H1 (cell line): ENCODE measurements at regions not wholly inside any gene's neighbourhood (a gene's known extent, or its start where the extent isn't known, plus 50 kb on each side); places are given as distances from the start of the nearest gene placed in this dataset.
A peak's percentile ranks its signal among the peaks of the same experiment; 100 is the strongest.

Experiments
- CTCF ChIA-PET: fragments of 300-600 bp; sonication (Branson Sonifier 250); formaldehyde crosslinking; loops from one replicate; lab custom pipeline; 2021; ENCODE audit not compliant: partially characterized antibody; lab: Charles Lee
- POLR2A ChIA-PET: fragments of 300-600 bp; sonication (Branson Sonifier 250); formaldehyde crosslinking; loops from one replicate; lab custom pipeline; 2021; ENCODE audit warnings: inconsistent platforms; ENCODE audit not compliant: partially characterized antibody; lab: Charles Lee
- DNase-seq, 2 experiments: peaks; one replicate each; pipeline versions ENCODE4 v3.0.0 to v3.0.0-alpha.2; 2010 to 2022; ENCODE audit warnings: low spot score in 2 of 2, low read depth in 1 of 2, mixed read lengths in 1 of 2
- FAIRE-seq: peaks from 2 replicates; lab custom pipeline; 2011; peaks lifted over from hg19 to GRCh38; lab: Jason Lieb, UNC
- H2AFZ ChIP-seq: 2 replicates; pipeline ENCODE4 v1.8.1; 2012; ENCODE audit warnings: low read length, inconsistent platforms
- H2AK5ac ChIP-seq: 2 replicates; pipeline ENCODE4 v1.6.1; 2013; ENCODE audit warnings: low read depth, low read length
- H2BK120ac ChIP-seq: replicated peaks from 2 replicates; pipeline ENCODE3; 2013; ENCODE audit warnings: low read depth, low read length, inconsistent platforms
- H2BK12ac ChIP-seq: 2 replicates; pipeline ENCODE4 v1.6.1; 2013; ENCODE audit warnings: low read depth, low read length
- H2BK15ac ChIP-seq: 2 replicates; pipeline ENCODE4 v1.6.1; 2013; ENCODE audit warnings: low read length
- H2BK20ac ChIP-seq: 2 replicates; pipeline ENCODE4 v1.6.1; 2013; ENCODE audit warnings: low read length
- H2BK5ac ChIP-seq: 2 replicates; pipeline ENCODE4 v1.6.1; 2013; ENCODE audit warnings: low read depth, low read length
- H3K14ac ChIP-seq: 2 replicates; pipeline ENCODE4 v1.6.1; 2013; ENCODE audit warnings: inconsistent platforms; ENCODE audit not compliant: insufficient read length
- H3K18ac ChIP-seq: 2 replicates; pipeline ENCODE4 v1.6.1; 2013; ENCODE audit warnings: low read length; ENCODE audit errors: extremely low read depth
- H3K23ac ChIP-seq: 2 replicates; pipeline ENCODE4 v1.6.1; 2013; ENCODE audit warnings: inconsistent platforms; ENCODE audit not compliant: insufficient read length
- H3K23me2 ChIP-seq: 2 replicates; pipeline ENCODE4 v1.6.1; 2013; ENCODE audit warnings: low read depth, low read length
- H3K27ac ChIP-seq: 2 replicates; pipeline ENCODE4 v1.6.1; 2011; ENCODE audit warnings: low read depth, low read length, inconsistent platforms
- H3K27me3 ChIP-seq, 4 experiments: replicated peaks in 1 of 4; 1 replicate in 1 of 4; 2 replicates in 3 of 4; pipeline versions ENCODE4 v1.6.1 to v1.8.1; 2011 to 2013; ENCODE audit warnings: low read length in 3 of 4, mild to moderate bottlenecking in 3 of 4, inconsistent platforms in 2 of 4, mixed read lengths in 2 of 4, moderate library complexity in 1 of 4; ENCODE audit not compliant: control insufficient read depth in 3 of 4, insufficient read depth in 3 of 4; ENCODE audit errors: extremely low read depth in 1 of 4
- H3K36me3 ChIP-seq, 4 experiments: 2 replicates each; pipeline versions ENCODE4 v1.6.1 to v1.8.1; 2011 to 2013; ENCODE audit warnings: mild to moderate bottlenecking in 4 of 4, low read length in 3 of 4, moderate library complexity in 2 of 4, control low read depth in 1 of 4, inconsistent platforms in 1 of 4; ENCODE audit not compliant: insufficient read depth in 4 of 4, control insufficient read depth in 2 of 4
- H3K4ac ChIP-seq: replicated peaks from 2 replicates; pipeline ENCODE3; 2013; ENCODE audit warnings: low read length, low read depth, mixed read lengths, inconsistent platforms; ENCODE audit not compliant: insufficient read length
- H3K4me1 ChIP-seq, 4 experiments: replicated peaks in 1 of 4; 1 replicate in 1 of 4; 2 replicates in 3 of 4; pipeline versions ENCODE4 v1.6.1 to v1.8.1; 2011 to 2013; ENCODE audit warnings: low read length in 3 of 4, inconsistent platforms in 2 of 4, mixed read lengths in 1 of 4; ENCODE audit not compliant: insufficient read depth in 4 of 4, control insufficient read depth in 3 of 4
- H3K4me2 ChIP-seq, 2 experiments: 2 replicates each; pipeline versions ENCODE4 v1.6.1 to v1.8.1; 2011 to 2013; ENCODE audit warnings: low read depth in 2 of 2, low read length in 2 of 2, control low read depth in 1 of 2, inconsistent platforms in 1 of 2, mild to moderate bottlenecking in 1 of 2; ENCODE audit not compliant: insufficient read depth in 1 of 2
- H3K4me3 ChIP-seq, 4 experiments: fragments of 200-600, 300-600 bp in 1 of 4; sonication (generic), shearing (Covaris generic), sonication (Bioruptor Twin) in 1 of 4; 2 replicates each; pipeline versions ENCODE4 v1.5.1 to v1.8.1; 2011 to 2016; ENCODE audit warnings: low read length in 4 of 4, low read depth in 3 of 4, control low read depth in 2 of 4, inconsistent platforms in 2 of 4, mild to moderate bottlenecking in 2 of 4, mixed read lengths in 1 of 4, moderate library complexity in 1 of 4; ENCODE audit not compliant: insufficient read depth in 2 of 4; ENCODE audit errors: extremely low read depth in 1 of 4
- H3K56ac ChIP-seq: replicated peaks from 2 replicates; pipeline ENCODE3; 2013; ENCODE audit warnings: low read depth, mild to moderate bottlenecking, mixed read lengths, low read length, inconsistent platforms; ENCODE audit not compliant: insufficient read length
- H3K79me1 ChIP-seq: 2 replicates; pipeline ENCODE4 v1.6.1; 2013; ENCODE audit warnings: low read depth, low read length, control low read depth
- H3K79me2 ChIP-seq, 2 experiments: 2 replicates each; pipeline versions ENCODE4 v1.6.1 to v1.8.1; 2012 to 2013; ENCODE audit warnings: low read length in 2 of 2, mild to moderate bottlenecking in 2 of 2, inconsistent platforms in 1 of 2; ENCODE audit not compliant: insufficient read depth in 2 of 2, control insufficient read depth in 1 of 2
- H3K9ac ChIP-seq, 4 experiments: replicated peaks in 1 of 4; 1 replicate in 1 of 4; 2 replicates in 3 of 4; pipeline versions ENCODE4 v1.6.1 to v1.8.1; 2011 to 2013; ENCODE audit warnings: low read depth in 3 of 4, low read length in 3 of 4, control low read depth in 2 of 4, mild to moderate bottlenecking in 2 of 4, moderate library complexity in 2 of 4, inconsistent platforms in 1 of 4; ENCODE audit errors: extremely low read depth in 1 of 4
- H3K9me3 ChIP-seq, 2 experiments: 2 replicates each; pipeline versions ENCODE4 v1.6.1 to v1.8.1; 2012 to 2013; ENCODE audit warnings: mild to moderate bottlenecking in 2 of 2, moderate library complexity in 2 of 2, control low read depth in 1 of 2, inconsistent platforms in 1 of 2, low read depth in 1 of 2, low read length in 1 of 2, mixed read lengths in 1 of 2; ENCODE audit not compliant: insufficient read depth in 2 of 2
- H4K20me1 ChIP-seq, 2 experiments: replicated peaks in 1 of 2; 2 replicates each; pipeline versions ENCODE3 to v1.8.1; 2011 to 2013; ENCODE audit warnings: inconsistent platforms in 2 of 2, low read length in 2 of 2, mild to moderate bottlenecking in 1 of 2; ENCODE audit not compliant: insufficient read depth in 2 of 2, control insufficient read depth in 1 of 2
- H4K5ac ChIP-seq: 2 replicates; pipeline ENCODE4 v1.6.1; 2013; ENCODE audit warnings: low read length, low read depth, mixed read lengths, inconsistent platforms; ENCODE audit not compliant: insufficient read length
- H4K8ac ChIP-seq: 2 replicates; pipeline ENCODE4 v1.8.0; 2013; ENCODE audit warnings: mild to moderate bottlenecking, moderate library complexity, low read length, inconsistent platforms; ENCODE audit not compliant: insufficient read depth; ENCODE audit errors: extremely low read depth
- H4K91ac ChIP-seq: replicated peaks from 2 replicates; pipeline ENCODE3; 2013; ENCODE audit warnings: low read length, mixed read lengths, inconsistent platforms; ENCODE audit not compliant: insufficient read length
- BCL11A ChIP-seq, 2 experiments: IDR thresholded peaks; one replicate each; pipeline ENCODE4 v1.6.1; 2011; ENCODE audit warnings: low read depth in 2 of 2, low read length in 2 of 2, mild to moderate bottlenecking in 2 of 2
- HDAC6 ChIP-seq: IDR thresholded peaks from one replicate; pipeline ENCODE4 v1.7.1; 2012; ENCODE audit warnings: low read depth, mild to moderate bottlenecking, inconsistent platforms, low read length, moderate library complexity
- JUN ChIP-seq: IDR thresholded peaks from 2 replicates; pipeline ENCODE4 v1.6.1; 2011; ENCODE audit warnings: low read depth, mild to moderate bottlenecking, improper control_type of control experiment, low read length
- KDM5A ChIP-seq: fragments of 200-600 bp; IDR thresholded peaks from 2 replicates; pipeline ENCODE4 v1.7.1; 2012; ENCODE audit warnings: mild to moderate bottlenecking, low read length, inconsistent platforms, mixed read lengths
- NRF1 ChIP-seq: IDR thresholded peaks from 2 replicates; pipeline ENCODE4 v1.6.1; 2011; ENCODE audit warnings: mild to moderate bottlenecking, low read depth, low read length, improper control_type of control experiment
- WGBS, 2 experiments: shearing (Covaris generic) in 1 of 2; methylation state at CpG; one replicate each; pipeline versions ENCODE4 v1.1.6 to v1.1.7; 2013 to 2015; ENCODE audit warnings: low lambda C conversion rate in 2 of 2, mixed read lengths in 2 of 2, inconsistent platforms in 1 of 2, low coverage in 1 of 2, missing lambda C conversion rate in 1 of 2; ENCODE audit not compliant: insufficient replicate concordance in 2 of 2, insufficient coverage in 1 of 2, insufficient read length in 1 of 2; ENCODE audit errors: extremely low coverage in 1 of 2, missing lambda C conversion rate in 1 of 2; 5-methylcytosine and 5-hydroxymethylcytosine counted together
- TF ChIP-seq, protein P1 (sequence below): IDR thresholded peaks from 2 replicates; pipeline ENCODE4 v1.6.1; 2011; ENCODE audit warnings: low read depth, mild to moderate bottlenecking, low read length; ENCODE audit not compliant: insufficient read depth

DNA sequence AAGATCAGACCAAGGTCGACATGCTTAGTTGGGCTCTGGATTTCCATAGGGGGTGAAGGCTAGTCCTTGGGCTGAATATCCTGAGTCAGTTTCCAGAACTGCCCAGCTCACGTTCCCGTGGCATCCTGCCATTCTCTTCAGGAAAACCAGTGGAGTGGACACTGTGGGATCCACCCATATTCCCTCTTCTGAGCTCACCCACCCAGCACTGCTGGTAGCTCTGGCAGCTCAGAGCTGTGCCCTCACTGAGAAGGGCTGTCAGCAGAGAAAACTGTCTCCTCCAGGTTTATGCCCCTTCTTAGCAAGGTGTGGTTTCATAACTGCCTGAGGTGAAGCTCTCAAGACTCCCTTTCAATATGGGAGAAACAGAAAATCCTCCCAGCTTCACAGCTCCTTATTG is 111.7 kb downstream of the GGTLC2 start:
- DNase-seq, result peak in 1 of 2 experiments; percentile 17
- Histone ChIP-seq H3K27ac (no peak overlapping the region), H4K91ac (no peak overlapping the region), H3K79me1 (no peaks in the 10 kb centered on the region), H4K8ac (no peak overlapping the region), H3K9ac (no peak overlapping the region), H3K4me3 (no peak overlapping the region), H3K23me2 (no peaks in the 10 kb centered on the region), H3K4me1 (no peaks in the 10 kb centered on the region), H3K14ac (no peak overlapping the region), H2AFZ (no peak overlapping the region), H2BK120ac (no peak overlapping the region), H3K4me2 (no peak overlapping the region), H2BK15ac (no peak overlapping the region), H3K4ac (no peak overlapping the region), H4K20me1 (no peaks in the 10 kb centered on the region), H2BK20ac (no peak overlapping the region), H3K79me2 (no peaks in the 10 kb centered on the region), H2BK12ac (no peak overlapping the region), H3K9me3 (peaks cover 23 to 42% of the 10 kb centered on the region in 2 experiments; a peak in 3 of 4 replicates), H3K36me3 (no peaks in the 10 kb centered on the region), H2BK5ac (no peak overlapping the region), H4K5ac (no peak overlapping the region), H3K23ac (no peak overlapping the region), H2AK5ac (no peak overlapping the region), H3K56ac (no peak overlapping the region), H3K18ac (no peak overlapping the region), H3K27me3 (peaks cover 6 to 21% (median 15%) of the 10 kb centered on the region in 4 experiments)
- no peak for TF ChIP-seq JUN
- no peak for TF ChIP-seq HDAC6
- TF ChIP-seq KDM5A, result no peak
- TF ChIP-seq BCL11A (IDR thresholded peaks at IDR 0.05; ENCODE audit: low read depth in 2 of 2, low read length in 2 of 2), result no peak
- TF ChIP-seq, protein P1, sequence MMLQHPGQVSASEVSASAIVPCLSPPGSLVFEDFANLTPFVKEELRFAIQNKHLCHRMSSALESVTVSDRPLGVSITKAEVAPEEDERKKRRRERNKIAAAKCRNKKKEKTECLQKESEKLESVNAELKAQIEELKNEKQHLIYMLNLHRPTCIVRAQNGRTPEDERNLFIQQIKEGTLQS, result no peak
- TF ChIP-seq NRF1, result no peak
- CTCF ChIA-PET, result no interaction called here
- POLR2A ChIA-PET, result no interaction called here
- no peak for FAIRE-seq
- WGBS, 2 experiments, result 69% methylated on average over 3 of the region's 3 CpGs; no CpG with 5 or more reads in 1 of the 2 experiments
